Spleen (tissue), 7 donors: ENCODE measurements at regions not wholly inside any gene's neighbourhood (a gene's known extent, or its start where the extent isn't known, plus 50 kb on each side); places are given as distances from the start of the nearest gene placed in this dataset.

Source experiments
- POLR2A ChIP-seq, 3 donors: fragments of 450-650 bp; IDR thresholded peaks; one replicate each; pipeline ENCODE4 v1.5.1; 2017; ENCODE audit warnings: antibody characterized with exemption in 3 of 3, mild to moderate bottlenecking in 1 of 3
- POLR2AphosphoS5 ChIP-seq, 3 donors: sonication (generic); formaldehyde crosslinking; IDR thresholded peaks; one replicate each; pipeline ENCODE4 v1.5.1; 2017; ENCODE audit warnings: antibody characterized with exemption in 3 of 3
- TF ChIP-seq, protein P1 (sequence below), 11 experiments: fragments of 200-600 bp in 7 of 11; fragments of 450-650 bp in 4 of 11; sonication (generic) in 4 of 11; IDR thresholded peaks in 8 of 11; conservative IDR thresholded peaks in 3 of 11; 1 replicate in 7 of 11; 2 replicates in 4 of 11; pipeline versions ENCODE4 v1.4.0 to v1.8.0; 2016 to 2021; ENCODE audit warnings: antibody characterized with exemption in 11 of 11, inconsistent platforms in 4 of 11, mild to moderate bottlenecking in 1 of 11
- donor health status: DM: no; HTN: no; CAD: no; lungs with moderate emphysema.
- donor health status: DM: no; HTN: no; CAD: no.
- donor health status: DM: no; HTN: no; CAD: no.

DNA sequence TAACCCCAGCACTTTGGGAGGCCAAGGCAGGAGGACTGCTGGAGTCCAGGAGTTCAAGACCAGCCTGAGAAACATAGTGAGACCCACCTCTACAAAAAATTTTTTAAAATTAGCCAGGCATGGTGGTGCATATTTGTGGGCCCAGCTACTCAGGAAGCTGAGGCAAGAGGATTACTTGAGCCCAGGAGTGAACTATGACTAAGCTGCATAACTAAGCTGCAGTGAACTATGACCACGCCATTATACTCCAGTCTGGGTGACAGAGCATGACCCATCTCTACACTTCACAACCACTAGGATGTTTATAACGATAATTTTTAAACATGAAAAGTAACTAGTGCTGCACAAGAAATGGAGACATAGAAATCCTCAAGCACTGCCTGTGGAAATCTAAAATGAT is 352.7 kb upstream of the SGCG start:
- TF ChIP-seq POLR2AphosphoS5 (IDR thresholded peaks at IDR 0.05) (no peak), POLR2A (IDR thresholded peaks at IDR 0.05) (no peak)
- TF ChIP-seq, protein P1, sequence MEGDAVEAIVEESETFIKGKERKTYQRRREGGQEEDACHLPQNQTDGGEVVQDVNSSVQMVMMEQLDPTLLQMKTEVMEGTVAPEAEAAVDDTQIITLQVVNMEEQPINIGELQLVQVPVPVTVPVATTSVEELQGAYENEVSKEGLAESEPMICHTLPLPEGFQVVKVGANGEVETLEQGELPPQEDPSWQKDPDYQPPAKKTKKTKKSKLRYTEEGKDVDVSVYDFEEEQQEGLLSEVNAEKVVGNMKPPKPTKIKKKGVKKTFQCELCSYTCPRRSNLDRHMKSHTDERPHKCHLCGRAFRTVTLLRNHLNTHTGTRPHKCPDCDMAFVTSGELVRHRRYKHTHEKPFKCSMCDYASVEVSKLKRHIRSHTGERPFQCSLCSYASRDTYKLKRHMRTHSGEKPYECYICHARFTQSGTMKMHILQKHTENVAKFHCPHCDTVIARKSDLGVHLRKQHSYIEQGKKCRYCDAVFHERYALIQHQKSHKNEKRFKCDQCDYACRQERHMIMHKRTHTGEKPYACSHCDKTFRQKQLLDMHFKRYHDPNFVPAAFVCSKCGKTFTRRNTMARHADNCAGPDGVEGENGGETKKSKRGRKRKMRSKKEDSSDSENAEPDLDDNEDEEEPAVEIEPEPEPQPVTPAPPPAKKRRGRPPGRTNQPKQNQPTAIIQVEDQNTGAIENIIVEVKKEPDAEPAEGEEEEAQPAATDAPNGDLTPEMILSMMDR (IDR thresholded peaks at IDR 0.05 in 8 of 11, conservative IDR thresholded peaks at IDR 0.05 in 3 of 11) = no peak
